Smooth muscle cell (in vitro differentiated cells): ENCODE measurements at regions not wholly inside any gene's neighbourhood (a gene's known extent, or its start where the extent isn't known, plus 50 kb on each side); places are given as distances from the start of the nearest gene placed in this dataset.
A peak's percentile ranks its signal among the peaks of the same experiment; 100 is the strongest.

Source experiments
- DNase-seq: peaks from one replicate; lab custom pipeline; 2025; ENCODE audit not compliant: unreplicated experiment; lab: John Stamatoyannopoulos, UW
- H2AFZ ChIP-seq: fragments of 200-600 bp; sonication (generic); 2 replicates; pipeline ENCODE4 v1.6.0; 2016; ENCODE audit warnings: antibody characterized with exemption, low read depth, mild to moderate bottlenecking
- H3F3A ChIP-seq: fragments of 200-600 bp; sonication (generic); 2 replicates; pipeline ENCODE4 v1.6.0; 2017; ENCODE audit warnings: antibody characterized with exemption, low read depth
- H3K27ac ChIP-seq: fragments of 200-600 bp; sonication (generic); 2 replicates; pipeline ENCODE4 v1.5.1; 2016; ENCODE audit warnings: low read depth, mild to moderate bottlenecking
- H3K27me3 ChIP-seq: fragments of 200-600 bp; sonication (generic); 2 replicates; pipeline ENCODE4 v1.6.1; 2016; ENCODE audit warnings: low read depth, mild to moderate bottlenecking
- H3K36me3 ChIP-seq: fragments of 200-600 bp; sonication (generic); 2 replicates; pipeline ENCODE4 v1.5.1; 2016; ENCODE audit warnings: low read depth
- H3K4me1 ChIP-seq: fragments of 200-600 bp; sonication (generic); 2 replicates; pipeline ENCODE4 v1.5.1; 2016; ENCODE audit warnings: low read depth
- H3K4me2 ChIP-seq: fragments of 200-600 bp; sonication (generic); 2 replicates; pipeline ENCODE4 v1.6.0; 2016; ENCODE audit warnings: mild to moderate bottlenecking
- H3K4me3 ChIP-seq: fragments of 200-600 bp; sonication (generic); 2 replicates; pipeline ENCODE4 v1.5.1; 2016; ENCODE audit warnings: mild to moderate bottlenecking
- H3K79me2 ChIP-seq: fragments of 200-600 bp; sonication (generic); 2 replicates; pipeline ENCODE4 v1.6.0; 2016; ENCODE audit warnings: low read depth, mild to moderate bottlenecking
- H3K9ac ChIP-seq: fragments of 200-600 bp; sonication (generic); 2 replicates; pipeline ENCODE4 v1.6.0; 2016; ENCODE audit warnings: low read depth
- H3K9me3 ChIP-seq: fragments of 200-600 bp; sonication (generic); replicated peaks from 2 replicates; pipeline ENCODE4 v1.5.1; 2016; ENCODE audit warnings: low read depth
- H4K20me1 ChIP-seq: fragments of 200-600 bp; sonication (generic); 2 replicates; pipeline ENCODE4 v1.6.0; 2016; ENCODE audit warnings: low read depth
- CTCF ChIP-seq: fragments of 200-600 bp; sonication (generic); IDR thresholded peaks from 2 replicates; pipeline ENCODE4 v1.5.1; 2017; ENCODE audit warnings: borderline replicate concordance, mild to moderate bottlenecking, antibody characterized with exemption; ENCODE audit not compliant: insufficient read depth, poor library complexity, severe bottlenecking
- WGBS: methylation state at CpG from one replicate; pipeline ENCODE4 v1.1.7; 2016; ENCODE audit warnings: low lambda C conversion rate; 5-methylcytosine and 5-hydroxymethylcytosine counted together

- TF ChIP-seq CTCF, result no peak
- no peak overlapping the region for H2AFZ ChIP-seq
- no peaks in the 10 kb centered on the region for H3K9me3 ChIP-seq
- H3K79me2 ChIP-seq, result no peaks in the 10 kb centered on the region
- H3K4me1 ChIP-seq, result no peaks in the 10 kb centered on the region
- H3K4me2 ChIP-seq, result peak overlapping the region; percentile 15
- H3F3A ChIP-seq, result no peaks in the 10 kb centered on the region
- 41% methylated on average over 2 of the region's 2 CpGs for WGBS
- no peaks in the 10 kb centered on the region for H4K20me1 ChIP-seq
- no peak for DNase-seq
- H3K9ac ChIP-seq, result no peak overlapping the region
- no peak overlapping the region for H3K4me3 ChIP-seq
- H3K27ac ChIP-seq, result no peak overlapping the region
- no peaks in the 10 kb centered on the region for H3K36me3 ChIP-seq
- H3K27me3 ChIP-seq, result no peaks in the 10 kb centered on the region
Measured at GRCh38 chr6:87756858-87757257, 54.8 kb upstream of the AKIRIN2 start.

GRCh38 chr6:87755708-87756671 lies 54.0 kb upstream of the AKIRIN2 start:
- Histone ChIP-seq H3K36me3 (no peaks in the 10 kb centered on the region), H3K27me3 (no peaks in the 10 kb centered on the region), H3K27ac (no peak overlapping the region), H3K4me1 (no peaks in the 10 kb centered on the region), H3K4me2 (no peak overlapping the region), H2AFZ (no peak overlapping the region), H3K9ac (no peak overlapping the region), H3K79me2 (no peaks in the 10 kb centered on the region), H4K20me1 (no peaks in the 10 kb centered on the region), H3K9me3 (no peaks in the 10 kb centered on the region), H3F3A (no peaks in the 10 kb centered on the region), H3K4me3 (no peak overlapping the region)
- no peak for TF ChIP-seq CTCF
- no peak for DNase-seq
- 49% methylated on average over 7 of the region's 7 CpGs for WGBS

- no peaks in the 10 kb centered on the region for H3K9me3 ChIP-seq
- WGBS, result 100% methylated on average over 1 of the region's 1 CpG
- no peak for TF ChIP-seq CTCF
Measured at GRCh38 chr6:87754828-87755227, 52.8 kb upstream of the AKIRIN2 start.

More at GRCh38 chr6:87754828-87755227, 52.8 kb upstream of the AKIRIN2 start:
- Histone ChIP-seq H3K36me3 (no peaks in the 10 kb centered on the region), H3K9ac (no peak overlapping the region), H3K27ac (no peak overlapping the region), H3K27me3 (no peaks in the 10 kb centered on the region), H3F3A (no peaks in the 10 kb centered on the region), H3K4me3 (no peak overlapping the region), H4K20me1 (no peaks in the 10 kb centered on the region), H3K4me1 (no peaks in the 10 kb centered on the region), H2AFZ (no peak overlapping the region), H3K79me2 (no peaks in the 10 kb centered on the region), H3K4me2 (no peak overlapping the region)
- DNase-seq, result no peak
